Testis (tissue), 2 donors: ENCODE measurements at regions not wholly inside any gene's neighbourhood (a gene's known extent, or its start where the extent isn't known, plus 50 kb on each side); places are given as distances from the start of the nearest gene placed in this dataset.
"Not testable (repeated sequence)": the region's sequence is repeated elsewhere in the genome, so short reads cannot be mapped to it uniquely, and the experiment has no call there.

Experiments
- DNase-seq: peaks from one replicate; pipeline ENCODE4 v3.0.0-alpha.2; 2019
- H3K27ac ChIP-seq, 2 donors: fragments of 200-600 bp; sonication (generic); one replicate each; pipeline ENCODE4 v1.5.1; 2019
- H3K27me3 ChIP-seq: fragments of 200-600 bp; sonication (generic); one replicate; pipeline ENCODE4 v1.5.1; 2019
- H3K36me3 ChIP-seq: fragments of 200-600 bp; sonication (generic); one replicate; pipeline ENCODE4 v1.5.1; 2017; ENCODE audit warnings: low read depth; ENCODE audit errors: missing control alignments
- H3K4me1 ChIP-seq: fragments of 200-600 bp; sonication (generic); one replicate; pipeline ENCODE4 v1.5.1; 2019
- H3K4me3 ChIP-seq, 2 donors: fragments of 200-600 bp; sonication (generic); one replicate each; pipeline ENCODE4 v1.5.1; 2017 to 2019
- H3K9me3 ChIP-seq: fragments of 200-600 bp; sonication (generic); one replicate; pipeline ENCODE4 v1.5.1; 2017
- CTCF ChIP-seq, 3 experiments: fragments of 450-650 bp in 2 of 3; fragments of 200-600 bp in 1 of 3; sonication (generic) in 1 of 3; IDR thresholded peaks; one replicate each; pipeline ENCODE4 v1.5.1; 2016 to 2019; ENCODE audit warnings: antibody characterized with exemption in 3 of 3, mild to moderate bottlenecking in 2 of 3, moderate library complexity in 1 of 3
- POLR2A ChIP-seq: fragments of 450-650 bp; IDR thresholded peaks from one replicate; pipeline ENCODE4 v1.6.1; 2017; ENCODE audit warnings: antibody characterized with exemption, mild to moderate bottlenecking, moderate library complexity
- WGBS, 2 donors: methylation state at CpG; one replicate each; pipeline ENCODE4 v1.1.5; 2018; 5-methylcytosine and 5-hydroxymethylcytosine counted together
- intact Hi-C: fragments of 100-400 bp; cut with DNase I; formaldehyde crosslinking; loops from one replicate; pipeline ENCODE4 v1.15.1; 2023; ENCODE audit warnings: low total_unique reads

GRCh38 chr12:111247083-111247783 lies 121.7 kb downstream of the PHETA1 start:
- no peak for TF ChIP-seq CTCF (IDR thresholded peaks at IDR 0.05)
- no peak for TF ChIP-seq POLR2A
- Histone ChIP-seq H3K4me1 (no peaks in the 10 kb centered on the region), H3K27ac (no peak overlapping the region), H3K9me3 (no peaks in the 10 kb centered on the region), H3K27me3 (no peaks in the 10 kb centered on the region), H3K4me3 (no peak overlapping the region), H3K36me3 (no peaks in the 10 kb centered on the region)
- WGBS, 2 donors, result 87 to 89% methylated on average over 16 to 17 of the region's 17 CpGs
- intact Hi-C loops, result no loop called here
- no peak for DNase-seq

- no peaks in the 10 kb centered on the region for H3K9me3 ChIP-seq
- H3K36me3 ChIP-seq, result no peaks in the 10 kb centered on the region
- H3K27me3 ChIP-seq, result no peaks in the 10 kb centered on the region
- intact Hi-C loops, result no loop called here
- TF ChIP-seq POLR2A (no peak), CTCF (IDR thresholded peaks at IDR 0.05) (no peak)
- H3K4me3 ChIP-seq, result no peak overlapping the region
- H3K4me1 ChIP-seq, result no peaks in the 10 kb centered on the region
- no peak overlapping the region for H3K27ac ChIP-seq
- DNase-seq, result no peak
- WGBS, 2 donors, result 86 to 87% methylated on average over 7 of the region's 7 CpGs
These were observed 122.4 kb downstream of the PHETA1 start for GRCh38 chr12:111246477-111247011.

- Histone ChIP-seq H3K27ac (no peak overlapping the region), H3K9me3 (no peaks in the 10 kb centered on the region), H3K4me1 (no peaks in the 10 kb centered on the region), H3K4me3 (no peak overlapping the region), H3K36me3 (no peaks in the 10 kb centered on the region), H3K27me3 (no peaks in the 10 kb centered on the region)
- DNase-seq, result no peak
- intact Hi-C loops, result no loop called here
- no peak for TF ChIP-seq POLR2A
- TF ChIP-seq CTCF (IDR thresholded peaks at IDR 0.05), result no peak
- 87 to 91% methylated on average over 12 of the region's 12 CpGs for WGBS, 2 donors
These were observed 123.0 kb downstream of the PHETA1 start for GRCh38 chr12:111245701-111246476.

GRCh38 chr12:111244673-111245072 lies 124.2 kb downstream of the PHETA1 start:
- Histone ChIP-seq H3K9me3 (no peaks in the 10 kb centered on the region), H3K27ac (no peak overlapping the region), H3K27me3 (no peaks in the 10 kb centered on the region), H3K36me3 (no peaks in the 10 kb centered on the region), H3K4me1 (no peaks in the 10 kb centered on the region), H3K4me3 (no peak overlapping the region)
- no peak for DNase-seq
- TF ChIP-seq POLR2A (no peak), CTCF (IDR thresholded peaks at IDR 0.05) (no peak)
- intact Hi-C loops, result no loop called here

- H3K4me1 ChIP-seq, H3K27ac ChIP-seq, intact Hi-C loops, DNase-seq, H3K27me3 ChIP-seq, H3K9me3 ChIP-seq, H3K36me3 ChIP-seq, H3K4me3 ChIP-seq: not testable (repeated sequence)
- WGBS, 2 donors, result 85 to 95% methylated on average over 1 of the region's 1 CpG
These were observed 126.1 kb downstream of the PHETA1 start for GRCh38 chr12:111242817-111243216.
